Karpas-422 (cell line): ENCODE measurements at regions not wholly inside any gene's neighbourhood (a gene's known extent, or its start where the extent isn't known, plus 50 kb on each side); places are given as distances from the start of the nearest gene placed in this dataset.

Experiments used
- DNase-seq: peaks from one replicate; pipeline ENCODE4 v3.0.0-alpha.2; 2015
- H2AFZ ChIP-seq: fragments of 200-600 bp; sonication (generic); 2 replicates; pipeline ENCODE4 v1.6.1; 2014; ENCODE audit warnings: antibody characterized with exemption, low read length, mixed read lengths
- H3K27ac ChIP-seq: fragments of 200-600 bp; sonication (generic); 2 replicates; pipeline ENCODE4 v1.5.1; 2014; ENCODE audit warnings: mild to moderate bottlenecking, low read length, moderate library complexity
- H3K27me3 ChIP-seq: fragments of 200-600 bp; sonication (generic); 2 replicates; pipeline ENCODE4 v1.6.1; 2014; ENCODE audit warnings: low read length, mixed read lengths
- H3K36me3 ChIP-seq: fragments of 200-600 bp; sonication (generic); 2 replicates; pipeline ENCODE4 v1.6.1; 2014; ENCODE audit warnings: low read length, mixed read lengths; ENCODE audit not compliant: insufficient read depth
- H3K4me1 ChIP-seq: fragments of 200-600 bp; sonication (generic); 2 replicates; pipeline ENCODE4 v1.6.1; 2014; ENCODE audit warnings: mild to moderate bottlenecking, low read length, mixed read lengths
- H3K4me2 ChIP-seq: fragments of 200-600 bp; sonication (generic); 2 replicates; pipeline ENCODE4 v1.6.1; 2014; ENCODE audit warnings: low read length, low read depth, mild to moderate bottlenecking; ENCODE audit not compliant: poor library complexity, severe bottlenecking
- H3K4me3 ChIP-seq: fragments of 200-600 bp; sonication (generic); 2 replicates; pipeline ENCODE4 v1.5.1; 2014; ENCODE audit warnings: mild to moderate bottlenecking, antibody characterized with exemption, low read length, mixed read lengths
- H3K79me2 ChIP-seq: fragments of 200-600 bp; sonication (generic); 2 replicates; pipeline ENCODE4 v1.6.1; 2014; ENCODE audit warnings: mild to moderate bottlenecking, low read length, mixed read lengths
- H3K9ac ChIP-seq: fragments of 200-600 bp; sonication (generic); 2 replicates; pipeline ENCODE4 v1.6.0; 2014; ENCODE audit warnings: low read length
- H3K9me2 ChIP-seq: fragments of 200-600 bp; sonication (generic), shearing (Covaris generic); replicated peaks from 2 replicates; pipeline ENCODE4 v1.6.0; 2014; ENCODE audit warnings: mild to moderate bottlenecking, low read length, moderate library complexity; ENCODE audit not compliant: insufficient read depth
- H3K9me3 ChIP-seq: fragments of 300-700, 200-600 bp; sonication (generic); 2 replicates; pipeline ENCODE4 v1.6.1; 2014; ENCODE audit warnings: low read length, mixed read lengths
- H4K20me1 ChIP-seq: fragments of 200-600 bp; sonication (generic); 2 replicates; pipeline ENCODE4 v1.6.1; 2014; ENCODE audit warnings: mild to moderate bottlenecking, antibody characterized with exemption, low read length, low read depth; ENCODE audit not compliant: insufficient read depth

DNA sequence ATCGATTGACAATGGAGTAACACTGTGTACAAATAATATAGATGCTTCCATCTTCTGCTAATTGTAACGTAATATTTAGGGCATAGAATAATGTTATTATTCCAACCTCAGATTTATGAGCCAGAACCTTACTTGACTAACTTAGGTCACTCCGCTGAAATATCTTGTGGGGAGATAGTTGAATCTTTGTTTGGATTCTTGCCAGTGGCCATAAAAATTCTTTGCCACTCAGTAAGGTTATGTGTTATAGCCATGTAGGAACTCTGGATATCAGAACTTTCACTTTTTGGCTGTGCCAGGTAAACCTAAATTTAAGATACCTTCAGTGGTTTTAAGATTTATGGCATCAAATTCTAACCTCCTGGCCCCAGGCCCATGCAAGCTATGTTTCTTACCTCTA is 197.6 kb downstream of the WDR11 start:
- Histone ChIP-seq H3K79me2 (no peaks in the 10 kb centered on the region), H3K36me3 (no peaks in the 10 kb centered on the region), H3K9me3 (no peaks in the 10 kb centered on the region), H3K9ac (no peak overlapping the region), H2AFZ (no peak overlapping the region), H3K27me3 (no peaks in the 10 kb centered on the region), H3K4me2 (no peak overlapping the region), H3K9me2 (no peaks in the 10 kb centered on the region; the same call in 1 of the 2 replicates), H3K4me1 (no peaks in the 10 kb centered on the region), H3K4me3 (no peak overlapping the region), H4K20me1 (no peaks in the 10 kb centered on the region), H3K27ac (no peak overlapping the region)
- DNase-seq = no peak

DNA sequence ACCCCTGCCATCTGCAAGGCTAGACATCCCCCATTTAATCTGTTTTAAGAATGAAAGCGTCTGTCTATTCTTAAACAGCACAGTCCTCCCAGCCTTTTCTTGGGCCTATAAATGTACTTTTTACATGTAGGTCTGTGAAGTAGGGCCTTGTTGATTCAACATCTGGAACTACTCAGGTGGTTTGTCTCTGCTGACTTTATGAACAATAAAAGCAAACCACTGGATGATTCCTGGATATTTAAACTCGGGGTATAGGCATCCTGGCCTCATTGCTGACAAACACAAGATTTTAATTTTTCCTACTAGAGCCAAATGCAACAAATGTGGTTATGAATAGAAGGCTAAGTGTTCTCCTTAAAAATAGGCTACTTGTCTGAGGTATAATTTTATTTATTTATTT is 198.3 kb downstream of the WDR11 start:
- no peaks in the 10 kb centered on the region for H3K9me3 ChIP-seq
- no peak overlapping the region for H3K9ac ChIP-seq
- H3K4me3 ChIP-seq = no peak overlapping the region
- no peaks in the 10 kb centered on the region for H3K27me3 ChIP-seq
- H3K4me1 ChIP-seq = no peaks in the 10 kb centered on the region
- DNase-seq = no peak
- no peaks in the 10 kb centered on the region for H3K79me2 ChIP-seq
- no peaks in the 10 kb centered on the region for H3K36me3 ChIP-seq
- no peak overlapping the region for H3K27ac ChIP-seq
- no peaks in the 10 kb centered on the region; the same call in 1 of the 2 replicates for H3K9me2 ChIP-seq
- H3K4me2 ChIP-seq = no peak overlapping the region
- H4K20me1 ChIP-seq = no peaks in the 10 kb centered on the region
- no peak overlapping the region for H2AFZ ChIP-seq

DNA sequence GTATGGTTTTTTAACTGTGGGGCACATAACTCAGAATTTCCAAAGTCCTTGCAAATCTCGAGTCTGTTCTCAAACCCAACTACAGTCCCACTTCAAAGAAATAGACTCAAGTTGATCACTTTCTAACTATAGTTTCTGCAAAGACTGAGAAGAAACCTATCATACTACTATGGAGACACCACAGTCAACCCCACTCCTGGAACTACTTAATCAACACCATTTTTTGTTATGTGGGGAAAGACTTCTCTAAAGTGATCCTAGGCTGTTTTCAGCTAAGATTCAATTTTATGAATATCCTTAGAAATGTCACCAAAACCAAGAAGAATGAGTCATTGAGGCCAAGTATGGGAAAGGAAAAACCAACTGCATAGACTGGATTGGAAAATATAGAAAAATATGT is 198.8 kb downstream of the WDR11 start:
- H3K4me3 ChIP-seq = no peak overlapping the region
- H3K9me2 ChIP-seq = no peaks in the 10 kb centered on the region; the same call in 1 of the 2 replicates
- H3K36me3 ChIP-seq = no peaks in the 10 kb centered on the region
- H4K20me1 ChIP-seq = no peaks in the 10 kb centered on the region
- H3K4me2 ChIP-seq = no peak overlapping the region
- H3K27me3 ChIP-seq = no peaks in the 10 kb centered on the region
- H2AFZ ChIP-seq = no peak overlapping the region
- no peak for DNase-seq
- no peaks in the 10 kb centered on the region for H3K9me3 ChIP-seq
- H3K27ac ChIP-seq = no peak overlapping the region
- no peak overlapping the region for H3K9ac ChIP-seq
- no peaks in the 10 kb centered on the region for H3K4me1 ChIP-seq
- H3K79me2 ChIP-seq = no peaks in the 10 kb centered on the region

DNA sequence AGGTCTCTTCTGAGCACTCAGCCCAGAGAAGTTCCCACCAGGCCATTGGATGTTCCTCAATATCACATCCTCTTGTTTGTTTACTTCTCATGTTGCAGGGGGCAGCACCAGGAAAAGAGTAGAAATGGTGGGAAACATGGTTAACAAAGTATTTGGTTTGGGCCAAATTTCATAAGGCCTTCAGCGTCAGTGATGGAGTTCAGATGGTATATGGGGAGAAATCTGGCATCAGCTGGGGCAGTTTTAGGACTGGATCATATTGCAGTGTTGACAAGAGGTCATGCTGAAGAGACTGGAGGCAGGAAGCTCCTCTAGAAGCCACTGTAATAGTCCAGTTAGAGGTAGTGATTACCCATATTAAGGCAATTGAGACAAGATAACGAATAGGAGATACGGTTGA is 200.0 kb downstream of the WDR11 start:
- no peak overlapping the region for H2AFZ ChIP-seq
- no peaks in the 10 kb centered on the region for H3K9me3 ChIP-seq
- no peaks in the 10 kb centered on the region for H3K27me3 ChIP-seq
- H3K27ac ChIP-seq = no peak overlapping the region
- H3K9ac ChIP-seq = no peak overlapping the region
- no peaks in the 10 kb centered on the region for H3K79me2 ChIP-seq
- no peak for DNase-seq
- no peaks in the 10 kb centered on the region for H3K36me3 ChIP-seq
- H4K20me1 ChIP-seq = no peaks in the 10 kb centered on the region
- H3K9me2 ChIP-seq = no peaks in the 10 kb centered on the region; the same call in 1 of the 2 replicates
- H3K4me1 ChIP-seq = no peaks in the 10 kb centered on the region
- H3K4me2 ChIP-seq = no peak overlapping the region
- no peak overlapping the region for H3K4me3 ChIP-seq

DNA sequence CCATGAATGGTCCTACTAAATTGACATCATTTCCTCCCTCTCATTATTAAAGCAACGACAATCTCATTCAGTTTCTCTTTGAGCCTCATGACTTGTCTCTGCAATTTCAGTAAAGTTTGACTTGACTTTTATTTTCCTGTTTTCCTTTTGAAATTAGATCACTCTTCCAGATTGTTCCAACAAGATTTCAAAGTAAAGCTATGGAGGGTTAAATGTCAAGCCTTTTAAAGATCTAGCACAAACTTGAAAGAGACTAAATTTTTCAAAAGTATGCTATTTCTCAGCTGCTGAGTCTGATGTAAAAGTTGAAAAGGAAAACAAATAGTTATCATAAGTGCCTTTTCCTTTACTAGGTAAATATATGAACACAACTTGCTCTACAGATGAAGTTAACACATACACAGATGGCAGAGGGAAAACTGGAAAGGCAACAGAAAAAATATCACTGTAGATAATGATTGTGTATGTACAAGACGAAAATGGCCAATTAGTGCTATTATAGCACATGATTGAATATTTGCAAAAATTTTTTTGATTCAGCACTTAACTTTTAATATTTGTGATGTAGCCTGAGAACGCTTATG is 200.6 kb downstream of the WDR11 start:
- Histone ChIP-seq H3K36me3 (no peaks in the 10 kb centered on the region), H3K4me3 (no peak overlapping the region), H2AFZ (no peak overlapping the region), H3K4me1 (no peaks in the 10 kb centered on the region), H3K9me2 (no peaks in the 10 kb centered on the region; the same call in 1 of the 2 replicates), H3K9ac (no peak overlapping the region), H4K20me1 (no peaks in the 10 kb centered on the region), H3K4me2 (no peak overlapping the region), H3K27me3 (no peaks in the 10 kb centered on the region), H3K27ac (no peak overlapping the region), H3K9me3 (no peaks in the 10 kb centered on the region), H3K79me2 (no peaks in the 10 kb centered on the region)
- no peak for DNase-seq

DNA sequence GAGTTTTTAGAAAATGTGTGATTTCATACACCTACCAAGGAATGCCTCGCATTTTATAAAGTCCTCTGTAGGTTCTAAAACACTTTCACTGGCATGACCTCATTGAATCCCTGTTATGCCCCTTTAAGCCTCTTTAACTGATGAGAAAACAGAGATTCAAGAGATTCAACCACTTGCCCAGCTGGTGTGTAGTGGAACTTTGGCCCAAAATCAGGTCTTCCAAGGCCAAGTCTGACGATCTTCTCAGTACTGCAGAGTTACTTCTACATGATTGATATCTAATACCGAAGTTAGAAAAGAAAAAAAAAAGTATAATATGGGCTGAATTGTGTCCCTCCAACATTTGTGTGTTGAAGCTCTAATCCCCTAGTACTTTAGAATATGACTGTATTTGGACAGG is 202.0 kb downstream of the WDR11 start:
- Histone ChIP-seq H3K9me3 (no peaks in the 10 kb centered on the region), H3K4me1 (no peaks in the 10 kb centered on the region)
- no peak for DNase-seq

DNA sequence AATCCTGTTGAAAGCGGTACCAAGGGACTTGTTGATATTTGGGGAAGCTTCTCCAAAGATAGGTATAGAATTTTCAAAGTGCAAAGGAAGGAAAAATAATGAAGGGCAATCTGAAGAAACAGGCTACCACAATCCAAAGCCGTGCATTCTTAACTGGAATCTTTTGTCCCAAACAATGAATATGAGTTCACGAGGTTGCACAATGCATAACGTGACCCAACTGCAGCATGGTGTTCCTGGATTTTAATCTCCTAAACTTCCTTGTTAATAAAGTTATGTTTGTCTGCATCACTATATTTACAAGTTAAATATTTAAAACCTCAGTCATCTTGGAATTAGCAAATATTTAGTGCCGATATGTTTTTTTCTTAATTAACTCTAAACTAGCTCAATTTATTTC is 203.7 kb downstream of the WDR11 start:
- no peak overlapping the region for H3K4me2 ChIP-seq
- H3K9me3 ChIP-seq = no peaks in the 10 kb centered on the region
- H3K9ac ChIP-seq = no peak overlapping the region
- no peak for DNase-seq
- no peaks in the 10 kb centered on the region for H3K4me1 ChIP-seq
- H3K27me3 ChIP-seq = no peaks in the 10 kb centered on the region
- no peak overlapping the region for H2AFZ ChIP-seq
- no peaks in the 10 kb centered on the region for H3K79me2 ChIP-seq
- no peaks in the 10 kb centered on the region for H4K20me1 ChIP-seq
- no peak overlapping the region for H3K27ac ChIP-seq
- H3K9me2 ChIP-seq = no peaks in the 10 kb centered on the region
- H3K4me3 ChIP-seq = no peak overlapping the region
- H3K36me3 ChIP-seq = no peaks in the 10 kb centered on the region

More for the DNA sequence above, 202.0 kb downstream of the WDR11 start:
- Histone ChIP-seq H3K79me2 (no peaks in the 10 kb centered on the region), H2AFZ (no peak overlapping the region), H3K9ac (no peak overlapping the region), H3K27ac (no peak overlapping the region), H3K9me2 (no peaks in the 10 kb centered on the region; the same call in 1 of the 2 replicates), H3K27me3 (no peaks in the 10 kb centered on the region), H3K4me2 (no peak overlapping the region), H3K4me3 (no peak overlapping the region), H4K20me1 (no peaks in the 10 kb centered on the region), H3K36me3 (no peaks in the 10 kb centered on the region)

DNA sequence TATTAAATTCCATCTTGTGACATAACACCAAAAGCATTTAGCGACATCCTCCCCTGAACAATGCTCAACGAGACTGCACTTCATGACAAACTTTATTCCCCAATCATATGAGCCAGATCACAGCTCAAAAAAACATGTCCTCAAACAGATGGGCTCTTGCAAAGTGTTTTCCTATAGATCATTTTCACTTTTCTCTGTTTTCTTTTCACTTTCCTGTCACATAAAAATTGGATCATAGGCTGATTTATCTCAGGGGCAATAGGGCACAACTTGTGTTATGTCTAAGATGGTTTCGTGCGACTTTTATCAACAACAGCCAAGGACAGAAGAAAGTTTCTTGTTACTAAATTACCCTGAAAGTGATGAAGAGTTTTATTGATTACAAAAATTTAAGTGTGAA is 206.1 kb downstream of the WDR11 start:
- no peaks in the 10 kb centered on the region for H3K9me2 ChIP-seq
- no peak for DNase-seq
- H3K79me2 ChIP-seq = no peaks in the 10 kb centered on the region
- no peak overlapping the region for H2AFZ ChIP-seq
- no peaks in the 10 kb centered on the region for H3K36me3 ChIP-seq
- no peak overlapping the region for H3K9ac ChIP-seq
- H4K20me1 ChIP-seq = no peaks in the 10 kb centered on the region
- H3K4me2 ChIP-seq = no peak overlapping the region
- no peaks in the 10 kb centered on the region for H3K27me3 ChIP-seq
- H3K27ac ChIP-seq = no peak overlapping the region
- H3K4me3 ChIP-seq = no peak overlapping the region
- H3K9me3 ChIP-seq = no peaks in the 10 kb centered on the region
- H3K4me1 ChIP-seq = no peaks in the 10 kb centered on the region

DNA sequence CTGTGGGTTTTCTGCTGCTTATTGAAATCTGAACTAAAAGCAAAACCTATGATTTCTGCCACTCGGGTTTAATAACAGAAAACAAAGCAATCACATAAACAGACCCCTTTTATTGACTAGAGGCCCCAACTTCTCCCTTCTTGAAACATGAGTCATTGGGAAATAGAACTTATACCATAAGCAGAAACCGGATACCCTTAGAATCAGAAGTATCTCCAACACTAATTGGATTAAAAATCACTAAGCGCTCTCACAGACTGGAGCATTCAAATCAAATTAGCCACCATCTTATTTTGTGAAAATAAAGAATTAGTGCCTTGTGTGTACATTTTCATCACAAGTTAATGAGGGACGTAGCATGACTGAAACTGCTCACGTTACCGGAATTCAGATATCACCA is 206.9 kb downstream of the WDR11 start:
- H3K27me3 ChIP-seq = no peaks in the 10 kb centered on the region
- H3K36me3 ChIP-seq = no peaks in the 10 kb centered on the region
- no peak overlapping the region for H3K4me3 ChIP-seq
- no peak overlapping the region for H3K4me2 ChIP-seq
- H3K9ac ChIP-seq = no peak overlapping the region
- H3K27ac ChIP-seq = no peak overlapping the region
- no peak for DNase-seq
- no peaks in the 10 kb centered on the region for H3K79me2 ChIP-seq
- no peaks in the 10 kb centered on the region for H3K9me2 ChIP-seq
- no peaks in the 10 kb centered on the region for H3K4me1 ChIP-seq
- H4K20me1 ChIP-seq = no peaks in the 10 kb centered on the region
- H3K9me3 ChIP-seq = no peaks in the 10 kb centered on the region
- H2AFZ ChIP-seq = no peak overlapping the region
